Erythroblast (primary cell): ENCODE measurements at regions not wholly inside any gene's neighbourhood (a gene's known extent, or its start where the extent isn't known, plus 50 kb on each side); places are given as distances from the start of the nearest gene placed in this dataset.

ENCODE experiments used
- GATA1 ChIP-seq: IDR thresholded peaks from 2 replicates; pipeline ENCODE4 v1.6.1; 2011; ENCODE audit warnings: low read depth, mild to moderate bottlenecking, control low read depth, low read length, moderate library complexity
- POLR2A ChIP-seq: IDR thresholded peaks from 2 replicates; pipeline ENCODE4 v1.6.1; 2011; ENCODE audit warnings: mild to moderate bottlenecking, low read length

GRCh38 chr3:8446845-8447244 lies 54.8 kb upstream of the LMCD1 start:
- no peak for TF ChIP-seq POLR2A
- TF ChIP-seq GATA1, result no peak
